Esophagus muscularis mucosa (tissue), 4 donors: ENCODE measurements at regions not wholly inside any gene's neighbourhood (a gene's known extent, or its start where the extent isn't known, plus 50 kb on each side); places are given as distances from the start of the nearest gene placed in this dataset.

Experiments
- DNase-seq: peaks from one replicate; pipeline ENCODE4 v3.0.0-alpha.2; 2017; ENCODE audit errors: extremely low spot score
- H3K27ac ChIP-seq, 4 donors: fragments of 200-600 bp; sonication (generic); replicated peaks in 1 of 4; 1 replicate in 3 of 4; 2 replicates in 1 of 4; pipeline ENCODE4 v1.5.1; 2016 to 2019; ENCODE audit warnings: mild to moderate bottlenecking in 1 of 4
- H3K27me3 ChIP-seq, 4 donors: fragments of 200-600 bp; sonication (generic); one replicate each; pipeline versions ENCODE4 v1.5.1 to v1.6.0; 2016 to 2019
- H3K36me3 ChIP-seq, 4 donors: fragments of 200-600 bp; sonication (generic); one replicate each; pipeline ENCODE4 v1.5.1; 2016 to 2019
- H3K4me1 ChIP-seq, 4 donors: fragments of 200-600 bp; sonication (generic); one replicate each; pipeline ENCODE4 v1.5.1; 2016 to 2019
- H3K4me3 ChIP-seq, 4 donors: fragments of 200-600 bp; sonication (generic); 1 replicate in 2 of 4; 2 replicates in 2 of 4; pipeline ENCODE4 v1.5.1; 2016 to 2019; ENCODE audit warnings: mild to moderate bottlenecking in 4 of 4, moderate library complexity in 1 of 4
- H3K9me3 ChIP-seq, 4 donors: fragments of 200-600 bp; sonication (generic); 1 replicate in 3 of 4; 2 replicates in 1 of 4; pipeline ENCODE4 v1.5.1; 2016 to 2019
- EP300 ChIP-seq: sonication (generic); formaldehyde crosslinking; IDR thresholded peaks from one replicate; pipeline ENCODE4 v1.6.1; 2017; ENCODE audit warnings: antibody characterized with exemption
- POLR2A ChIP-seq: fragments of 450-650 bp; IDR thresholded peaks from one replicate; pipeline ENCODE4 v1.6.1; 2017; ENCODE audit warnings: antibody characterized with exemption, moderate library complexity, mild to moderate bottlenecking, low read depth
- POLR2AphosphoS5 ChIP-seq, 2 donors: sonication (generic); formaldehyde crosslinking; IDR thresholded peaks; one replicate each; pipeline ENCODE4 v1.6.1; 2017; ENCODE audit warnings: antibody characterized with exemption in 2 of 2
- WGBS: methylation state at CpG from one replicate; pipeline ENCODE4 v1.1.5; 2018; 5-methylcytosine and 5-hydroxymethylcytosine counted together
- intact Hi-C: fragments of 100-400 bp; cut with DNase I; formaldehyde crosslinking; loops from one replicate; pipeline ENCODE4 v1.15.1; 2023
- TF ChIP-seq, protein P1 (sequence below), 3 experiments: fragments of 200-600 bp in 2 of 3; fragments of 450-650 bp in 1 of 3; sonication (generic) in 2 of 3; IDR thresholded peaks; one replicate each; pipeline ENCODE4 v1.5.1; 2017 to 2019; ENCODE audit warnings: antibody characterized with exemption in 3 of 3, mild to moderate bottlenecking in 2 of 3, moderate library complexity in 1 of 3

DNA sequence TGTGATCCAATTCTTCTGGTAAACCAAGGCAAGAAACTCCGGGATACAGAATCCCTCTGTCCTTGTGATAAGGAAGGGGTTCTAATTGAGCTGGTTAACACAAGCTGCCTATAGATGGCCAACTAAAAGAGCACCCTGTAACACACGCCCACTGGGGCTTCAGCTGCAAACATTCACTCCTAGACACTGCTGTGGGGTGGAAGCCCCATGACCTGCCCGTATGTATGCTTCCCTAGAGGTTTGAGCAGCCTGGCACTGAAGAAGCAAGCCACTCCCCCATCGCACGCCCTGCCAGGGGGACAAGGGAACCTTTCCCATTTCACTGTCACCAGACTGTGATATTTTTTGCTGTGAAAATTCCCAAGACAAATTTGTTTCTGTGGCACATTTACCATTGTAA lies 516.9 kb upstream of the GOLIM4 start:
- Histone ChIP-seq H3K27ac (no peak overlapping the region), H3K36me3 (no peaks in the 10 kb centered on the region), H3K4me3 (no peak overlapping the region), H3K27me3 (no peaks in the 10 kb centered on the region), H3K9me3 (no peaks in the 10 kb centered on the region), H3K4me1 (no peaks in the 10 kb centered on the region)
- 86% methylated on average over 5 of the region's 5 CpGs for WGBS
- TF ChIP-seq POLR2A = no peak
- TF ChIP-seq, protein P1, sequence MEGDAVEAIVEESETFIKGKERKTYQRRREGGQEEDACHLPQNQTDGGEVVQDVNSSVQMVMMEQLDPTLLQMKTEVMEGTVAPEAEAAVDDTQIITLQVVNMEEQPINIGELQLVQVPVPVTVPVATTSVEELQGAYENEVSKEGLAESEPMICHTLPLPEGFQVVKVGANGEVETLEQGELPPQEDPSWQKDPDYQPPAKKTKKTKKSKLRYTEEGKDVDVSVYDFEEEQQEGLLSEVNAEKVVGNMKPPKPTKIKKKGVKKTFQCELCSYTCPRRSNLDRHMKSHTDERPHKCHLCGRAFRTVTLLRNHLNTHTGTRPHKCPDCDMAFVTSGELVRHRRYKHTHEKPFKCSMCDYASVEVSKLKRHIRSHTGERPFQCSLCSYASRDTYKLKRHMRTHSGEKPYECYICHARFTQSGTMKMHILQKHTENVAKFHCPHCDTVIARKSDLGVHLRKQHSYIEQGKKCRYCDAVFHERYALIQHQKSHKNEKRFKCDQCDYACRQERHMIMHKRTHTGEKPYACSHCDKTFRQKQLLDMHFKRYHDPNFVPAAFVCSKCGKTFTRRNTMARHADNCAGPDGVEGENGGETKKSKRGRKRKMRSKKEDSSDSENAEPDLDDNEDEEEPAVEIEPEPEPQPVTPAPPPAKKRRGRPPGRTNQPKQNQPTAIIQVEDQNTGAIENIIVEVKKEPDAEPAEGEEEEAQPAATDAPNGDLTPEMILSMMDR (IDR thresholded peaks at IDR 0.05) = no peak
- no peak for TF ChIP-seq EP300
- TF ChIP-seq POLR2AphosphoS5 (IDR thresholded peaks at IDR 0.05) = no peak
- intact Hi-C loops = no loop called here
- no peak for DNase-seq

DNA sequence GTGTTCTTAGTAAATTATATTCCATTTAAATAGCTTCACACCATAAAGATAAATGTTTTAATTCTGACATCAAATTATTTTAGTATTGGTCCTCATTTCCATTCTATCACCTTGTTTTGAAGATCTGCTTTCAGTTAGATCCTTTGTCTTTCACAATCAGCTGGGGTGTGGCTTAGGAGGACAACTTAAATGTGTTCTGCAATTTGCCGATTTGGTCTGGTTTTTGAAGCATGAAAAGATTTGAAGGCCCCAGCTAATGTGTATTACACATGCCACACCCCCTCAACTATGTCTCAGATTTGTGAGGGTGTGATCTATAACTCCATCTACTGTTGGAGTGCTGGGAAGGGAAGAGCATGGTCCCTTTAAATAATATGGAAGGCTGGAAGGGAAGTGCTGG lies 516.1 kb upstream of the GOLIM4 start:
- DNase-seq = no peak
- Histone ChIP-seq H3K27ac (no peak overlapping the region), H3K4me1 (no peaks in the 10 kb centered on the region), H3K36me3 (no peaks in the 10 kb centered on the region), H3K27me3 (no peaks in the 10 kb centered on the region), H3K9me3 (no peaks in the 10 kb centered on the region), H3K4me3 (no peak overlapping the region)
- 77% methylated on average over 1 of the region's 1 CpG for WGBS
- intact Hi-C loops = no loop called here
- TF ChIP-seq POLR2A (no peak), EP300 (no peak), POLR2AphosphoS5 (IDR thresholded peaks at IDR 0.05) (no peak)
- TF ChIP-seq, protein P1 (IDR thresholded peaks at IDR 0.05) = no peak

DNA sequence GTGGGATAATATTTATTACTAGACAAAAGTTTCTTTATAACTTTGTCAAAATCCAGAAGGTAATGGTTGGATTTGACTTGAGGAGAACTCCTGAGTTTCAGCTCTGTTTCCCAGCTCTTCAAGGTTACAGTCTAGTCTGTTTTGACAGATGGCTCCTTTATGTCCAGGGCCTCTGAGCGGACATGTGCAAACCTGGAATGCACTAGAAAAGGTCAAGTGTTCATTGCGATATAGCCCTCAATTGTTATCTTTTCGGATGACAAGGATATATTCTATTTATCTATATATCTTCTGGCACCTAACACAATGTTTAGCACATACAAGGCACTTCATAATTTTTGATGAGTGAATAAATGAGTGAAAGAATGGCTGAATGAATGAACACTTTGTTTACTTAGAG lies 513.2 kb upstream of the GOLIM4 start:
- Histone ChIP-seq H3K36me3 (no peaks in the 10 kb centered on the region), H3K27ac (no peak overlapping the region), H3K27me3 (no peaks in the 10 kb centered on the region), H3K4me3 (no peak overlapping the region), H3K4me1 (no peaks in the 10 kb centered on the region), H3K9me3 (no peaks in the 10 kb centered on the region)
- intact Hi-C loops = no loop called here
- DNase-seq = no peak
- TF ChIP-seq EP300 = no peak
- TF ChIP-seq, protein P1 (IDR thresholded peaks at IDR 0.05) = no peak
- TF ChIP-seq POLR2A = no peak
- no peak for TF ChIP-seq POLR2AphosphoS5 (IDR thresholded peaks at IDR 0.05)
- WGBS = 86% methylated on average over 3 of the region's 3 CpGs

DNA sequence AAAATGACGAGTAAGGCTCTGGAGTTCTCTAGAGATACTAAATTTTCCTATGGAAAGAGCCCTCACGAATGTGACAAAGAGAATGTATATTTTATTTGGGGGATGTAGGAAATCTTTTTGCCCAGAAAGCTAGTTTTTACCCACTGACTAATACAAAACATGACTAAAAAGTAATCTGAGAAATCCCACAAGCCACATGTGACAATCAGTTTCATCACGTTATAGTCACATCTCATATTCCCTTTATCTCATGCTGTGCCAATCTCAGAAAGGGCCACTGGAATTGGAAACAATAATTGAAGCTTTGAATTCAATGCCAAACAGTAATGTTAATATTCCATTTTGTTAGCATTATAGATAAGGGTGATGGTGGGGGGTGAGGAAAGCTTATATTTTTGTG lies 509.0 kb upstream of the GOLIM4 start:
- no peaks in the 10 kb centered on the region for H3K36me3 ChIP-seq
- 86% methylated on average over 3 of the region's 3 CpGs for WGBS
- DNase-seq = no peak
- no peaks in the 10 kb centered on the region for H3K9me3 ChIP-seq
- no peaks in the 10 kb centered on the region for H3K27me3 ChIP-seq
- no peaks in the 10 kb centered on the region for H3K4me1 ChIP-seq
- intact Hi-C loops = no loop called here
- H3K27ac ChIP-seq = no peak overlapping the region
- TF ChIP-seq POLR2A (no peak), EP300 (no peak), POLR2AphosphoS5 (IDR thresholded peaks at IDR 0.05) (no peak)
- TF ChIP-seq, protein P1 (IDR thresholded peaks at IDR 0.05) = no peak
- H3K4me3 ChIP-seq = no peak overlapping the region

DNA sequence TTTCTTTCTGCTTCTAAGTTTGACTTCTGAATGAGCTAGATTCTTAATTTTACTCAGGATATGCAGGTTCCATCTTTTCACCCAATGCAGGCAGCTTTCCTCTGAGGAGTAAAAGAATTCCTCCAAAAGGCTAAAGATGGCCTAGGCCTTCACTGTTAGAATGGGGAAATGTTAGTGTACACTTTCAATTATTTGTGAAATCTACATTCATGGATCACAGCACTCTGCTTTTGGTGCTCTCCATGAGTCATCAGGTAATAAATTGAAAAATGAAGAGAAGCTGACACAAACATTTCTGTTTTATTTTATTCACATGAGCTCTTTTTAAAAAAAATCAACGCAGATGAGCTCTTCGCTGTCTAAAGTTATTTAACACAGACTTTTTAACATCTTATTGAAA lies 502.5 kb upstream of the GOLIM4 start:
- no peak for DNase-seq
- no peak overlapping the region for H3K4me3 ChIP-seq
- WGBS = 44% methylated on average over 2 of the region's 2 CpGs
- intact Hi-C loops = no loop called here
- TF ChIP-seq EP300 (no peak), POLR2AphosphoS5 (IDR thresholded peaks at IDR 0.05) (no peak)
- no peak overlapping the region for H3K27ac ChIP-seq
- H3K27me3 ChIP-seq = no peaks in the 10 kb centered on the region
- H3K9me3 ChIP-seq = no peaks in the 10 kb centered on the region
- peaks cover 0 to 21% (median 15%) of the 10 kb centered on the region in 4 donors for H3K4me1 ChIP-seq
- no peaks in the 10 kb centered on the region for H3K36me3 ChIP-seq
